Naive thymus-derived CD4-positive, alpha-beta T cell (primary cell): ENCODE measurements at regions not wholly inside any gene's neighbourhood (a gene's known extent, or its start where the extent isn't known, plus 50 kb on each side); places are given as distances from the start of the nearest gene placed in this dataset.

Experiments
- ATAC-seq: fragments of 150-1000 bp; cut with Tn5 transposase; 2 replicates; pipeline ENCODE4 v1.10.0; 2021; ENCODE audit warnings: mild to moderate bottlenecking, moderate library complexity
- CTCF ChIA-PET: fragments of 350-600 bp; sonication (Branson Sonifier 250); formaldehyde crosslinking; loops from one replicate; lab custom pipeline; 2021; ENCODE audit warnings: antibody characterized with exemption; lab: Charles Lee
- POLR2A ChIA-PET: fragments of 350-600 bp; sonication (Branson Sonifier 250); formaldehyde crosslinking; loops from one replicate; lab custom pipeline; 2021; ENCODE audit warnings: antibody characterized with exemption, inconsistent platforms; lab: Charles Lee
- DNase-seq, 9 donors: peaks; one replicate each; pipeline versions ENCODE4 v3.0.0 to v3.0.0-alpha.2; 2020 to 2022; ENCODE audit warnings: mixed read lengths in 1 of 9
- H3K27ac ChIP-seq: one replicate; pipeline ENCODE4 v1.7.0; 2013; ENCODE audit warnings: mild to moderate bottlenecking, low read depth, low read length, moderate library complexity
- H3K27me3 ChIP-seq, 2 donors: one replicate each; pipeline ENCODE4 v1.7.0; 2013; ENCODE audit warnings: low read length in 2 of 2, mild to moderate bottlenecking in 2 of 2, moderate library complexity in 2 of 2; ENCODE audit not compliant: control insufficient read depth in 2 of 2, insufficient read depth in 2 of 2
- H3K36me3 ChIP-seq, 3 experiments: 1 replicate in 2 of 3; 2 replicates in 1 of 3; pipeline ENCODE4 v1.7.0; 2013; ENCODE audit warnings: low read length in 3 of 3, mild to moderate bottlenecking in 3 of 3, moderate library complexity in 1 of 3; ENCODE audit not compliant: insufficient read depth in 3 of 3, control insufficient read depth in 2 of 3
- H3K4me1 ChIP-seq, 2 donors: one replicate each; pipeline ENCODE4 v1.7.0; 2013; ENCODE audit warnings: low read length in 2 of 2, mild to moderate bottlenecking in 2 of 2, moderate library complexity in 1 of 2; ENCODE audit not compliant: control insufficient read depth in 2 of 2, insufficient read depth in 2 of 2
- H3K4me3 ChIP-seq: 2 replicates; pipeline ENCODE4 v1.7.0; 2013; ENCODE audit warnings: mild to moderate bottlenecking, low read length
- H3K9me3 ChIP-seq, 3 experiments: 1 replicate in 2 of 3; 2 replicates in 1 of 3; pipeline ENCODE4 v1.7.0; 2013; ENCODE audit warnings: low read length in 3 of 3; ENCODE audit not compliant: control insufficient read depth in 2 of 3
- H3K27ac Mint-ChIP-seq, 9 donors: one replicate each; pipeline ENCODE4 v1.8.0; 2020 to 2022; ENCODE audit warnings: mixed read lengths in 9 of 9, mild to moderate bottlenecking in 8 of 9, moderate library complexity in 5 of 9, inconsistent platforms in 2 of 9
- H3K27me3 Mint-ChIP-seq, 5 donors: one replicate each; pipeline ENCODE4 v1.8.0; 2021 to 2022; ENCODE audit warnings: mixed read lengths in 5 of 5, mild to moderate bottlenecking in 1 of 5
- H3K36me3 Mint-ChIP-seq, 5 donors: one replicate each; pipeline ENCODE4 v1.8.0; 2020 to 2022; ENCODE audit warnings: mixed read lengths in 5 of 5, mild to moderate bottlenecking in 3 of 5, inconsistent platforms in 1 of 5
- H3K4me1 Mint-ChIP-seq, 7 donors: one replicate each; pipeline ENCODE4 v1.8.0; 2020 to 2022; ENCODE audit warnings: mixed read lengths in 7 of 7, mild to moderate bottlenecking in 3 of 7, inconsistent platforms in 1 of 7
- H3K4me3 Mint-ChIP-seq, 10 donors: one replicate each; pipeline ENCODE4 v1.8.0; 2020 to 2022; ENCODE audit warnings: mild to moderate bottlenecking in 10 of 10, mixed read lengths in 10 of 10, moderate library complexity in 6 of 10, inconsistent platforms in 2 of 10
- H3K9me3 Mint-ChIP-seq, 11 donors: one replicate each; pipeline ENCODE4 v1.8.0; 2020 to 2022; ENCODE audit warnings: mixed read lengths in 11 of 11, mild to moderate bottlenecking in 4 of 11, inconsistent platforms in 1 of 11, moderate library complexity in 1 of 11
- intact Hi-C, 2 donors: fragments of 100-400 bp; cut with micrococcal nuclease; formaldehyde crosslinking; loops; one replicate each; pipeline ENCODE4 v1.15.1; 2023

DNA sequence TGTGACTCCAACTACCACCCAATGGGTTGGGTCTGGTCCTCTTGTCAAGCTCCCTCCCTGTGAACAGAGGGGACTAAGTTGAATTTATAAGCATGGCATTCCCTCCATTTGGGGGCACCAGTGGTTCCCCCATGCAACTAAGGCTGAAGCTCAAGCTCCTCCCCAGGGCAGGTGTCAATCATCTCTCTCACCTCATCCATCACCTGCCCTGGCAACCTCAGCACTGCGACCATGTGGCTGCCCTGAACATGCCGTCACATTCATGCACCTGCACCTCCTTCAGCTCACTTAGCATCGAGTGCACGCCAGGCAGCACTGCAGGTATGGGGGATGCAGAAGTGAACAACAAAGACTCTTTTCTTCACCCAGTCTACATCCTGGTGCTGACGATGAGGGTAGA lies 799.3 kb downstream of the TBC1D22A start:
- Histone ChIP-seq H3K27me3 (no peaks in the 10 kb centered on the region), H3K4me1 (no peaks in the 10 kb centered on the region), H3K36me3 (no peaks in the 10 kb centered on the region), H3K4me3 (no peak overlapping the region), H3K27ac (no peak overlapping the region), H3K9me3 (no peaks in the 10 kb centered on the region)
- no peak overlapping the region for H3K4me3 Mint-ChIP-seq
- DNase-seq: no peak
- CTCF ChIA-PET: no interaction called here
- peaks cover 0 to 5% (median 0%) of the 10 kb centered on the region in 11 donors for H3K9me3 Mint-ChIP-seq
- POLR2A ChIA-PET: no interaction called here
- intact Hi-C loops: no loop called here
- H3K4me1 Mint-ChIP-seq: peaks cover 0 to 7% (median 0%) of the 10 kb centered on the region in 7 donors
- no peak for ATAC-seq
- peaks cover 0 to 36% (median 13%) of the 10 kb centered on the region in 5 donors for H3K27me3 Mint-ChIP-seq
- no peaks in the 10 kb centered on the region for H3K36me3 Mint-ChIP-seq
- no peak overlapping the region for H3K27ac Mint-ChIP-seq

DNA sequence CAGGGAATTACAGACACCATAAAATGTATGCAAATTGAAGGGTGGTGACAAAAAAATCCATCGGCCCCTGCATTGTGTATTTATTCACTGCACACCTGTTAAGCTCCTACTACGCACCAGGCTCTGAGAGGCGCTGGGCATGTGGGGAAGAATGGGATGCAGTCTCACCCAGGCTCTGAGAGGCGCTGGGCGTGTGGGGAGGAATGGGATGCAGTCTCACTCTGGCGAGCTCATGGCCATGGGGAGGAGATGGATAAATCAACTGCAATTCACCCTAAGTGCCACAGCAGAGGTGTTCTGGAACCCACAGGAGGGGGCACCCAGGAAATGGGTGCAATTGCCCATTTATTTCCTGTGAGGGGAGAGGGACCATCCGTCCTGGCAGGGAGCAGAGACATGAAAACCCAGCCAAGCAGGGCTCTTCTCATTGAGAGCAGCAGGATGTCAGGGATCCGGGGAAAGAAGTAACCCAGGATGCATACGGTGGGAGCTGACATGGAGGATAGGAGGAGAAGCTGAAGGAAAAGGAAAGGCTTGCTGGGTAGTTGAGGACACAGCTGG lies 798.7 kb downstream of the TBC1D22A start:
- POLR2A ChIA-PET: no interaction called here

DNA sequence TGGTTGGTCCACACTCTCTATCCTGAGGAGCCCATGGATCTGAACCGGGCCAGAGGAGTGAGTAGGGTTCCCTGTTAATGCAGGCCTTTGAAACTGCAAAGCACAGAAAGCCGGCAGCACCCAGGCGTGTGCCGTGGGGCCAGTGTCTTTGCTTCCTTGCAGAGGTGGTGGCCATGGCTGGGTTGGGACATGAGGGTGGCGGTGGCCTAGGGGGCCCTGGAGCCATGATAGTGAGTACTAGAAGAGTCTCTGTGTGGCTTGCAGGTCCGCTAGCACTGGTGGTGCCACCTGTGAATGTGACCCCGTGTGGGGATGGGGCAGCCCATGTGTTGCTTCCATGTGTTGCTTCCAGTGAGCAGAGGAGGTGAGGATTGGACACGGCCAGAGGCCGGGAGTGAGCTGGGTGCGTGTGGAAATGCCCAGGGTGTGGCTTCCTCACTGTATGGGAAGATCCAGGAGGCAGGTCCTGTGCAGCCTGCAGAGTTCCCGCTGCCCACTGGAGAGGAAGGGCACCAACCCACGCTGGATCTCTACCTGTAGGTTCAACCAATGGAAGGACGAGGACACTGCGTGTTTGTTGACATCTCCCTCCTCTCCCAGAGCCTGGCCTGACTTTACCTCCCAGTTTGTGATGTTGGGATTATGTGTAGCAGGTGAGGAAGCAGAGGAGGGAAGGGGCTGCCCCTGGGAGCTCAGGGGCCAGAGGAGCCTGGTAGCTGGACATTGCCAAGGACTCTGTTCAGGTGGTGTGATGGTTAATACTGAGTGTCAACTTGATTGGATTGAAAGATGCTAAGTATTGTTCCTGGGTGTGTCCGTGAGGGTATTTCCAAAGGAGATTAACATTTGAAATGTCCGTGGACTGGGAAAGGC lies 796.6 kb downstream of the TBC1D22A start:
- H3K4me3 ChIP-seq: no peak overlapping the region
- H3K9me3 ChIP-seq: no peaks in the 10 kb centered on the region
- peaks cover 0 to 7% (median 0%) of the 10 kb centered on the region in 7 donors for H3K4me1 Mint-ChIP-seq
- H3K27ac ChIP-seq: no peak overlapping the region
- H3K27me3 ChIP-seq: no peaks in the 10 kb centered on the region
- DNase-seq (no peak), ATAC-seq (no peak)
- no peaks in the 10 kb centered on the region for H3K36me3 Mint-ChIP-seq
- no peaks in the 10 kb centered on the region for H3K36me3 ChIP-seq
- ChIA-PET POLR2A (no interaction called here), CTCF (no interaction called here)
- no peaks in the 10 kb centered on the region for H3K4me1 ChIP-seq
- intact Hi-C loops: no loop called here
- H3K27ac Mint-ChIP-seq: no peak overlapping the region
- H3K9me3 Mint-ChIP-seq: peaks cover 0 to 5% (median 0%) of the 10 kb centered on the region in 11 donors
- H3K4me3 Mint-ChIP-seq: no peak overlapping the region
- peaks cover 0 to 36% (median 13%) of the 10 kb centered on the region in 5 donors for H3K27me3 Mint-ChIP-seq

More for the DNA sequence above, 798.7 kb downstream of the TBC1D22A start:
- H3K4me3 Mint-ChIP-seq: no peak overlapping the region
- no peak overlapping the region for H3K4me3 ChIP-seq
- peaks cover 0 to 5% (median 0%) of the 10 kb centered on the region in 11 donors for H3K9me3 Mint-ChIP-seq
- H3K36me3 ChIP-seq: no peaks in the 10 kb centered on the region
- no peaks in the 10 kb centered on the region for H3K27me3 ChIP-seq
- H3K27me3 Mint-ChIP-seq: peaks cover 0 to 36% (median 13%) of the 10 kb centered on the region in 5 donors
- no peak for DNase-seq
- no peak overlapping the region for H3K27ac ChIP-seq
- H3K36me3 Mint-ChIP-seq: no peaks in the 10 kb centered on the region
- intact Hi-C loops: no loop called here
- ATAC-seq: no peak
- no peaks in the 10 kb centered on the region for H3K4me1 ChIP-seq
- CTCF ChIA-PET: no interaction called here
- no peaks in the 10 kb centered on the region for H3K9me3 ChIP-seq
- no peak overlapping the region for H3K27ac Mint-ChIP-seq
- peaks cover 0 to 7% (median 0%) of the 10 kb centered on the region in 7 donors for H3K4me1 Mint-ChIP-seq

DNA sequence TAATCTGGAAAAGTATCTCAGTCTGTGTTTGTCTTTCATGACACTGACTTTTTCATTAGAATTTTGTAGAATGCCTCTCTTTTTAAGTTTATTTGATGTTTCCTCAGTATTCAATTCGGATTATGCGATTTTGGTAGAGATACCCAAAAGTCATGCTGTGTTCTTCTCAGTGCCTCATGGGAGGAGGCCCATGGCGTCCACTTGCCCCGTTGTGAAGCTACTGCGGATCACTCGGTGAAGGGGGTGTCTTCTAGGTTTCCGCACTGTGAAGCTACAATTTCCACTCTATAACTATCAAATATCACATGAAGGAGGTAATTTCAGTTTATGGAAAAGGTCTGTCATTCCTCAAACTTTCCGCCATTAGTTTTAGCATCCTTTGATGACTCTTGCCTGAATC lies 794.0 kb downstream of the TBC1D22A start:
- no peak overlapping the region for H3K4me3 ChIP-seq
- ChIA-PET POLR2A (no interaction called here), CTCF (no interaction called here)
- Mint-ChIP-seq H3K4me1 (peaks cover 0 to 1% (median 0%) of the 10 kb centered on the region in 7 donors), H3K4me3 (no peak overlapping the region), H3K27ac (no peak overlapping the region), H3K36me3 (no peaks in the 10 kb centered on the region), H3K9me3 (peaks cover 0 to 5% (median 0%) of the 10 kb centered on the region in 11 donors), H3K27me3 (peaks cover 0 to 21% (median 5%) of the 10 kb centered on the region in 5 donors)
- no peaks in the 10 kb centered on the region for H3K4me1 ChIP-seq
- intact Hi-C loops: no loop called here
- H3K9me3 ChIP-seq: no peaks in the 10 kb centered on the region
- no peak for DNase-seq
- no peak for ATAC-seq
- no peak overlapping the region for H3K27ac ChIP-seq
- no peaks in the 10 kb centered on the region for H3K36me3 ChIP-seq
- H3K27me3 ChIP-seq: no peaks in the 10 kb centered on the region

DNA sequence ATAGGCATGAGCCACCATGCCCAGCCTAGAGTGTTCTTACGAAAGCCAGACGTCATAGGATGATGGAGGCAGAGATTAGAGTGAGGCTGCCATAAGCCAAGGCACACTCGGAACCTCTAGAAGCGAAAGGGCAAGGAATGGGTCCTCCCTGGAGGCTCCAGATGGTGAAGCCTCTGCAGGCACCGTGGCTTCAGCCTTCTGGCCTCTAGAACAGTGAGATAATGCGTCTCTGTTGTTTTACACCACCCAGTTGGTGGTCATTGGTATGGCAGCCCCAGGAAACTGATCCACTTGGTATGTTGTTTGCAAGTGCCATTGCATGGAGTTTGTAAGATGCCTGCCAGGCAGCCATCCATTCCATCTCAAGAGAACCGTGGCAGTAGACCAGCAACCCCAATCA lies 791.0 kb downstream of the TBC1D22A start:
- Mint-ChIP-seq H3K9me3 (peaks cover 0 to 5% (median 0%) of the 10 kb centered on the region in 11 donors), H3K4me3 (no peak overlapping the region), H3K27me3 (peaks cover 0 to 17% (median 5%) of the 10 kb centered on the region in 5 donors), H3K36me3 (no peaks in the 10 kb centered on the region), H3K27ac (no peak overlapping the region), H3K4me1 (peaks cover 0 to 1% (median 0%) of the 10 kb centered on the region in 7 donors)
- POLR2A ChIA-PET: no interaction called here
- Histone ChIP-seq H3K9me3 (no peaks in the 10 kb centered on the region), H3K27ac (no peak overlapping the region), H3K36me3 (no peaks in the 10 kb centered on the region), H3K27me3 (no peaks in the 10 kb centered on the region), H3K4me3 (no peak overlapping the region), H3K4me1 (no peaks in the 10 kb centered on the region)
- no peak for ATAC-seq
- CTCF ChIA-PET: no interaction called here
- no peak for DNase-seq
- intact Hi-C loops: no loop called here

DNA sequence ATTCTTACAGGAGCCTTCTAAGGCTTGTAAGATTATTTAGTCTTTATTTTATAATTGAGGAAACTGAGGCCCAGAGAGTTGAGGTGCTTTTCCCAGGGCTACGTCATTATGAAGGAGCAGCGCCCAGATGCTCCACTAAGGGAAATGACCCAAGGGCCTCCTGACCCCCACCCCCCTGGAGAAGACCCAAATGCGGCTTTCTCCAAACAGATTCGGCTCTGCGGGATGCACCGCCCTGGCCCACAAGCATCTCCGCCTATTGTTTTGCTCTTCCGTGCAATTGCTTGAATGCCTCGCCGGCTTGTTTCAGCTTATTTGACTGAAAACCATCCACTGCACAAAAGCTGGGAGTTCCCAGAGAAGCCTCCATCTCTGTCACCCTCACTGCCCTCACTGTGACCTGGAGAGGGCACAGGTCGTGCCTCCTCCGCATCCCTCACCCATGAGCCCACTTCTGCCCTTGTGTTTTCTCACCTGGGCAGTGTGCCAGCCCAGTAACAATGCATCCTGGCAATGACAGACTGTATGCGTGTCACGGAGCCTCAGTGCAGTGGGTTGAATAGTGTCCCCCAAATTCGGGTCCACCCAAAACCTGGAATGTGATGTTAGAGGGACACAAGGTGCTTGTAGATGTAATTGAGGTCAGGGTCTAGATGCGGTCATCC lies 790.2 kb downstream of the TBC1D22A start:
- POLR2A ChIA-PET: no interaction called here

More for the DNA sequence above, 790.2 kb downstream of the TBC1D22A start:
- H3K4me1 Mint-ChIP-seq: peaks cover 0 to 1% (median 0%) of the 10 kb centered on the region in 7 donors
- no peak overlapping the region for H3K27ac ChIP-seq
- peaks cover 0 to 17% (median 3%) of the 10 kb centered on the region in 5 donors for H3K27me3 Mint-ChIP-seq
- H3K9me3 Mint-ChIP-seq: peaks cover 0 to 5% (median 0%) of the 10 kb centered on the region in 11 donors
- no peak for DNase-seq
- CTCF ChIA-PET: no interaction called here
- intact Hi-C loops: no loop called here
- no peaks in the 10 kb centered on the region for H3K9me3 ChIP-seq
- H3K27me3 ChIP-seq: no peaks in the 10 kb centered on the region
- H3K4me3 Mint-ChIP-seq: no peak overlapping the region
- H3K27ac Mint-ChIP-seq: no peak overlapping the region
- no peak overlapping the region for H3K4me3 ChIP-seq
- H3K36me3 Mint-ChIP-seq: no peaks in the 10 kb centered on the region
- H3K36me3 ChIP-seq: no peaks in the 10 kb centered on the region
- no peaks in the 10 kb centered on the region for H3K4me1 ChIP-seq
- ATAC-seq: no peak
